ENCODE measurements at regions not wholly inside any gene's neighbourhood (a gene's known extent, or its start where the extent isn't known, plus 50 kb on each side); places are given as distances from the start of the nearest gene placed in this dataset.

DNA sequence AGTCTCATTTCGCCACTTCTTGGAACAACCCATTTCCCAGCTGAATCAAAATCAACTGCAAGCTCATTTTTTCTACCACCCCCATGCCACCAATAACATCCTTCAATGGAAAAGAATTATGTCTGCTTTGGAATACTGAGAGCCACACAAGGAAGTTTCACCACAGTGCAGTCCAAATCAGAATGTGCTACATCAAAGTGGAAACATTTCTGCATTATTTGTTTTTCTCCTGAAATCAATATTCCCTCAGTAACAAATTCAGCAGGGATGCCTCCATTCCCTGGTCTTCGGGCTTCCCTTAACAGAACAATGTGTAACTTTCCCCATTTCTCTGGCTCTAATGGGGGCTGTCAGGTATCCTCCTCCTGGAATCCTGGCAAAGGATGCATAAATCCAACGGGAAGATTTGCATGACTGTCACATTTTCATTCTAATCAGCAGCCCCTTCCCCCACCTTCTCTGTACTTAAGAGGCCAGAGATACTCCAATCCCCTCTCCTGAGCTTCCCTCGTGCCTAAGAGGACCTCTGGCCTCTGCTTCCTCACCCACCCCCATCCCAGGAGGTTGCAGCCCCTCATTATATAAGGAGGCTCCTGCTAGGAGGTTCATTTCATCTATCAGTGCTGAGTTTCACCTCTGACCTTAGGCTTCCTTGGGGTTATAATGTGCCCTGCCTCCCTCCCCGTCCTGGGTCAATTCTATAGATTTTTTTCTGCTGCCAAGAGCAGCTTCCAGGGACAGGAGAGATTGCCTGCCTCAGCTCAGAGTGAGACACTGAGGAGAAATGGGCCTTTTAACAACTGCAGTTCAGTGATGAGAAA is 201.1 kb downstream of the OMA1 start (continued):
- TF ChIP-seq EZH2phosphoT487 (IDR thresholded peaks at IDR 0.05; ENCODE audit: borderline replicate concordance, low read depth) (no peak), NRF1 (IDR thresholded peaks at IDR 0.05; ENCODE audit: low read depth, low read length) (no peak)

DNA sequence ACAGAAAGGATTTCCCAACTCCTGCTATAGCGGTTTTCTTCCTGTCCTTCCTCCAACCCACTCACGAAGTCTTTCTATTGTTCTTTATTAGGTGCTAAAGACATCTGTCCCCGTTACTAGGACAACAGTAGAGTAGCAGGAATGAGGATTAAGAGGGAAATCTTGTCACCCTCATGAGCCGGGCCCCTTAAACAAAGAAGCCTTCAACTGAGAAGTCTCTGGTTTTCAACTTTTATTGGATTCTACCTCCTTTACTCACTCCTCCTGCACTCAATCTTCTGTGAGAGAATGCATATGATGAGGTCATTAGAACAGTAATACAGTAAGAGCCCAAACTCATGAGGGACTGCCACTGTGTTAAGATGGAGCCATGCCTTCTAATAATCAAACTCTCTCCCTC is 206.3 kb downstream of the OMA1 start:
- WGBS (ENCODE audit: low lambda C conversion rate), result 42% methylated on average over 4 of the region's 4 CpGs
- ChIA-PET POLR2A (no interaction called here), CTCF (no interaction called here)
- H3F3A ChIP-seq (replicated peaks; ENCODE audit: insufficient read depth), result no peaks in the 10 kb centered on the region
- no peak for TF ChIP-seq RCOR1 (IDR thresholded peaks at IDR 0.05; ENCODE audit: low read length)
- no peak for TF ChIP-seq SIN3A (IDR thresholded peaks at IDR 0.05; ENCODE audit: borderline replicate concordance, low read depth, low read length)
- TF ChIP-seq RAD21 (IDR thresholded peaks at IDR 0.05; ENCODE audit: low read length), result no peak
- H2AFZ ChIP-seq (ENCODE audit: low read depth), result no peak overlapping the region
- H3K27ac ChIP-seq (ENCODE audit: low read depth in 2 of 2, low read length in 1 of 2), result no peak overlapping the region
- no peak overlapping the region for H3K4me2 ChIP-seq
- no peak overlapping the region for H3K4me3 ChIP-seq (ENCODE audit: low read depth in 2 of 2, low read length in 1 of 2)
- no peaks in the 10 kb centered on the region for H3K36me3 ChIP-seq (replicated peaks in 1 of 2; ENCODE audit: control insufficient read depth in 1 of 2, insufficient read depth in 2 of 2, low read length in 1 of 2)
- no peak for DNase-seq
- no peaks in the 10 kb centered on the region for H3K79me2 ChIP-seq (ENCODE audit: insufficient read depth)
- no peak overlapping the region for H3K9ac ChIP-seq
- no peaks in the 10 kb centered on the region for H3K9me3 ChIP-seq
- H3K4me1 ChIP-seq (ENCODE audit: control insufficient read depth in 1 of 2, insufficient read depth in 2 of 2, low read depth in 1 of 2, low read length in 1 of 2), result no peaks in the 10 kb centered on the region
- H3K9me2 ChIP-seq, result no peaks in the 10 kb centered on the region
- no peaks in the 10 kb centered on the region for H3K27me3 ChIP-seq (ENCODE audit: insufficient read depth)
- H4K20me1 ChIP-seq (ENCODE audit: insufficient read depth), result no peaks in the 10 kb centered on the region

- ChIA-PET POLR2A (no interaction called here), CTCF (interaction anchor here (0.7 kb wide), 1 partner anchor 102 kb away, joined by 4 read pairs; no protein-coding TSS in a partner anchor)
- Histone ChIP-seq H3K9ac (no peak overlapping the region), H3K27ac (ENCODE audit: low read depth in 2 of 2, low read length in 1 of 2) (no peak overlapping the region), H4K20me1 (ENCODE audit: insufficient read depth) (no peaks in the 10 kb centered on the region), H3K36me3 (replicated peaks in 1 of 2; ENCODE audit: control insufficient read depth in 1 of 2, insufficient read depth in 2 of 2, low read length in 1 of 2) (no peaks in the 10 kb centered on the region), H3K9me3 (no peaks in the 10 kb centered on the region), H3K9me2 (no peaks in the 10 kb centered on the region), H3K4me2 (no peak overlapping the region), H3K4me3 (ENCODE audit: low read depth in 2 of 2, low read length in 1 of 2) (no peak overlapping the region), H3K27me3 (ENCODE audit: insufficient read depth) (no peaks in the 10 kb centered on the region), H3K79me2 (ENCODE audit: insufficient read depth) (no peaks in the 10 kb centered on the region), H3F3A (replicated peaks; ENCODE audit: insufficient read depth) (no peaks in the 10 kb centered on the region), H3K4me1 (ENCODE audit: control insufficient read depth in 1 of 2, insufficient read depth in 2 of 2, low read depth in 1 of 2, low read length in 1 of 2) (no peaks in the 10 kb centered on the region), H2AFZ (ENCODE audit: low read depth) (no peak overlapping the region)
- DNase-seq, result no peak
- WGBS (ENCODE audit: low lambda C conversion rate), result 74% methylated on average over 1 of the region's 1 CpG
- no peak for TF ChIP-seq JUND (IDR thresholded peaks at IDR 0.05)
- no peak for TF ChIP-seq EZH2phosphoT487 (IDR thresholded peaks at IDR 0.05; ENCODE audit: borderline replicate concordance, low read depth)
- TF ChIP-seq ELF1 (IDR thresholded peaks at IDR 0.05), result no peak
- TF ChIP-seq RFX5 (IDR thresholded peaks at IDR 0.05; ENCODE audit: low read length), result no peak
- TF ChIP-seq CHD2 (IDR thresholded peaks at IDR 0.05; ENCODE audit: low read length, partially characterized antibody), result no peak
- TF ChIP-seq SIN3A (IDR thresholded peaks at IDR 0.05; ENCODE audit: borderline replicate concordance, low read depth, low read length), result no peak
- no peak for TF ChIP-seq FOXJ3 (CRISPR knock-in tag; IDR thresholded peaks at IDR 0.05)
Measured at GRCh38 chr1:58338081-58338480, 208.4 kb downstream of the OMA1 start.

- no peaks in the 10 kb centered on the region for H3K79me2 ChIP-seq (ENCODE audit: insufficient read depth)
- 84% methylated on average over 1 of the region's 1 CpG for WGBS (ENCODE audit: low lambda C conversion rate)
- no peak overlapping the region for H3K4me3 ChIP-seq (ENCODE audit: low read depth in 2 of 2, low read length in 1 of 2)
- ChIA-PET POLR2A (no interaction called here), CTCF (no interaction called here)
- H3K9me3 ChIP-seq, result no peaks in the 10 kb centered on the region
- TF ChIP-seq MXI1 (IDR thresholded peaks at IDR 0.05; ENCODE audit: low read depth, low read length) (no peak), YY1 (IDR thresholded peaks at IDR 0.05; ENCODE audit: low read depth) (no peak), NRF1 (IDR thresholded peaks at IDR 0.05; ENCODE audit: low read depth, low read length) (no peak), MAX (IDR thresholded peaks at IDR 0.05; ENCODE audit: low read depth) (no peak), RFX5 (IDR thresholded peaks at IDR 0.05; ENCODE audit: low read length) (no peak), SMC3 (IDR thresholded peaks at IDR 0.05; ENCODE audit: low read depth, low read length) (no peak), TCF12 (IDR thresholded peaks at IDR 0.05) (no peak)
- H3K9ac ChIP-seq, result no peak overlapping the region
- H3K4me1 ChIP-seq (ENCODE audit: control insufficient read depth in 1 of 2, insufficient read depth in 2 of 2, low read depth in 1 of 2, low read length in 1 of 2), result no peaks in the 10 kb centered on the region
- DNase-seq, result no peak
- no peaks in the 10 kb centered on the region for H3K9me2 ChIP-seq
- H3K27me3 ChIP-seq (ENCODE audit: insufficient read depth), result no peaks in the 10 kb centered on the region
- H3K36me3 ChIP-seq (replicated peaks in 1 of 2; ENCODE audit: control insufficient read depth in 1 of 2, insufficient read depth in 2 of 2, low read length in 1 of 2), result no peaks in the 10 kb centered on the region
- H3K27ac ChIP-seq (ENCODE audit: low read depth in 2 of 2, low read length in 1 of 2), result no peak overlapping the region
- no peaks in the 10 kb centered on the region for H4K20me1 ChIP-seq (ENCODE audit: insufficient read depth)
- H3K4me2 ChIP-seq, result no peak overlapping the region
- no peaks in the 10 kb centered on the region for H3F3A ChIP-seq (replicated peaks; ENCODE audit: insufficient read depth)
- H2AFZ ChIP-seq (ENCODE audit: low read depth), result no peak overlapping the region
Measured at GRCh38 chr1:58333511-58333910, 213.0 kb downstream of the OMA1 start.

All from SK-N-SH (cell line).